Omental fat pad (tissue), 3 donors: ENCODE measurements at regions not wholly inside any gene's neighbourhood (a gene's known extent, or its start where the extent isn't known, plus 50 kb on each side); places are given as distances from the start of the nearest gene placed in this dataset.
"Not testable (repeated sequence)": the region's sequence is repeated elsewhere in the genome, so short reads cannot be mapped to it uniquely, and the experiment has no call there.

Source experiments
- ATAC-seq: fragments of 150-250 bp; one replicate; pipeline ENCODE4 v1.9.1; 2016; ENCODE audit warnings: mild to moderate bottlenecking, moderate library complexity; ENCODE audit not compliant: low FRiP score
- DNase-seq: peaks from one replicate; pipeline ENCODE4 v3.0.0-alpha.2; 2019; ENCODE audit warnings: low spot score
- CTCF ChIP-seq, 3 donors: fragments of 450-650 bp; IDR thresholded peaks; one replicate each; pipeline ENCODE4 v1.5.1; 2016 to 2017; ENCODE audit warnings: antibody characterized with exemption in 3 of 3, mild to moderate bottlenecking in 3 of 3, moderate library complexity in 2 of 3

- TF ChIP-seq CTCF (IDR thresholded peaks at IDR 0.05), result no peak
- DNase-seq, result no peak
- no peak for ATAC-seq
Observed at GRCh38 chr2:185526161-185526560, 212.4 kb upstream of the FSIP2 start.

- no peak for ATAC-seq
- TF ChIP-seq CTCF (IDR thresholded peaks at IDR 0.05), result no peak
- DNase-seq, result no peak
Observed at GRCh38 chr2:185531721-185532120, 206.9 kb upstream of the FSIP2 start.

GRCh38 chr2:185537689-185538088 lies 200.9 kb upstream of the FSIP2 start:
- ATAC-seq, result no peak

GRCh38 chr2:185567196-185567595 lies 171.4 kb upstream of the FSIP2 start:
- DNase-seq, result no peak
- TF ChIP-seq CTCF (IDR thresholded peaks at IDR 0.05), result no peak
- no peak for ATAC-seq

More at GRCh38 chr2:185537689-185538088, 200.9 kb upstream of the FSIP2 start:
- TF ChIP-seq CTCF (IDR thresholded peaks at IDR 0.05), result no peak
- no peak for DNase-seq

- no peak for TF ChIP-seq CTCF (IDR thresholded peaks at IDR 0.05)
- ATAC-seq (no peak), DNase-seq (no peak)
Observed at GRCh38 chr2:185567940-185568339, 170.7 kb upstream of the FSIP2 start.

GRCh38 chr2:185578322-185578721 lies 160.3 kb upstream of the FSIP2 start:
- no peak for TF ChIP-seq CTCF (IDR thresholded peaks at IDR 0.05)
- no peak for ATAC-seq
- no peak for DNase-seq

- TF ChIP-seq CTCF (IDR thresholded peaks at IDR 0.05), result no peak
- ATAC-seq (no peak), DNase-seq (no peak)
Observed at GRCh38 chr2:185583058-185583816, 155.4 kb upstream of the FSIP2 start.

- not testable (repeated sequence) for ATAC-seq, DNase-seq
Observed at GRCh38 chr2:185585165-185585564, 153.4 kb upstream of the FSIP2 start.

GRCh38 chr2:185591276-185591675 lies 147.3 kb upstream of the FSIP2 start:
- ATAC-seq, DNase-seq: not testable (repeated sequence)
